ENCODE measurements at regions not wholly inside any gene's neighbourhood (a gene's known extent, or its start where the extent isn't known, plus 50 kb on each side); places are given as distances from the start of the nearest gene placed in this dataset.

- H3K9ac ChIP-seq: no peak overlapping the region
- no peaks in the 10 kb centered on the region for H3K9me3 ChIP-seq
- peaks cover 5% of the 10 kb centered on the region for H3K4me1 ChIP-seq
- no peaks in the 10 kb centered on the region for H3K27me3 ChIP-seq
- no peaks in the 10 kb centered on the region for H4K20me1 ChIP-seq
- no peak for TF ChIP-seq Cebpa-rat (IDR thresholded peaks at IDR 0.05)
- no peak overlapping the region for H3K4me2 ChIP-seq
- H3K36me3 ChIP-seq: no peaks in the 10 kb centered on the region
- no peak overlapping the region for H3K4me3 ChIP-seq
- no peak overlapping the region for H3K27ac ChIP-seq
Measured at GRCh38 chr1:71157715-71158114, 76.9 kb upstream of the ZRANB2 start.

GRCh38 chr1:71157151-71157550, 76.3 kb upstream of the ZRANB2 start:
- H3K27ac ChIP-seq: no peak overlapping the region
- H3K36me3 ChIP-seq: no peaks in the 10 kb centered on the region
- peaks cover 5% of the 10 kb centered on the region for H3K4me1 ChIP-seq
- H3K9me3 ChIP-seq: no peaks in the 10 kb centered on the region
- no peak for TF ChIP-seq Cebpa-rat (IDR thresholded peaks at IDR 0.05)
- H3K9ac ChIP-seq: no peak overlapping the region
- H3K27me3 ChIP-seq: no peaks in the 10 kb centered on the region
- H3K4me2 ChIP-seq: no peak overlapping the region
- no peak overlapping the region for H3K4me3 ChIP-seq
- H4K20me1 ChIP-seq: no peaks in the 10 kb centered on the region

- no peak for TF ChIP-seq Cebpa-rat (IDR thresholded peaks at IDR 0.05)
- no peak overlapping the region for H3K4me3 ChIP-seq
- no peak overlapping the region for H3K4me2 ChIP-seq
- no peaks in the 10 kb centered on the region for H4K20me1 ChIP-seq
- H3K9ac ChIP-seq: no peak overlapping the region
- H3K4me1 ChIP-seq: peaks cover 5% of the 10 kb centered on the region
- no peaks in the 10 kb centered on the region for H3K27me3 ChIP-seq
- H3K36me3 ChIP-seq: no peaks in the 10 kb centered on the region
- H3K9me3 ChIP-seq: no peaks in the 10 kb centered on the region
- H3K27ac ChIP-seq: no peak overlapping the region
Measured at GRCh38 chr1:71156590-71156989, 75.8 kb upstream of the ZRANB2 start.

DNA sequence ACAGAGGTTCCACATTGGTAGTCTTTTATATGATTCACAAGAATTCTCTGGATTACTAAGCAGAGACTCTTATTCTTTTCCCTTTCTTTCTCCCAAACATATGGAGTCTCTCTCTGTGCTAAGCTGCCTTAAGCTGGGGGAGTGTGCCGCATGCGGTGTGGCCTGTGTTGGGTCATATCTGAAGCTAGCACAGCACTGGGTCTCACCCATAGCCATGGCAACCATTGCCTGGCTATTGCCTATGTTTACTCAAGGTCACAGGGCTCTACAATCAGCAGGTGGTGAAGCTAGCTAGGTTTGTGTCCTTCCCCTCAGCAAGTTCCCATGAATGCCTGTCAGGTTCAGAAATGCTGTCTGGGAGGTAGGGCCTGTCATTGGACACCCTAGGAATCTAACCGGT, 73.6 kb upstream of the ZRANB2 start:
- no peak overlapping the region for H3K9ac ChIP-seq
- no peaks in the 10 kb centered on the region for H3K27me3 ChIP-seq
- no peak overlapping the region for H3K4me2 ChIP-seq
- no peaks in the 10 kb centered on the region for H3K9me3 ChIP-seq
- H3K4me1 ChIP-seq: no peaks in the 10 kb centered on the region
- H4K20me1 ChIP-seq: no peaks in the 10 kb centered on the region
- no peak overlapping the region for H3K4me3 ChIP-seq
- H3K27ac ChIP-seq: no peak overlapping the region
- H3K36me3 ChIP-seq: no peaks in the 10 kb centered on the region
- TF ChIP-seq Cebpa-rat (IDR thresholded peaks at IDR 0.05): no peak

DNA sequence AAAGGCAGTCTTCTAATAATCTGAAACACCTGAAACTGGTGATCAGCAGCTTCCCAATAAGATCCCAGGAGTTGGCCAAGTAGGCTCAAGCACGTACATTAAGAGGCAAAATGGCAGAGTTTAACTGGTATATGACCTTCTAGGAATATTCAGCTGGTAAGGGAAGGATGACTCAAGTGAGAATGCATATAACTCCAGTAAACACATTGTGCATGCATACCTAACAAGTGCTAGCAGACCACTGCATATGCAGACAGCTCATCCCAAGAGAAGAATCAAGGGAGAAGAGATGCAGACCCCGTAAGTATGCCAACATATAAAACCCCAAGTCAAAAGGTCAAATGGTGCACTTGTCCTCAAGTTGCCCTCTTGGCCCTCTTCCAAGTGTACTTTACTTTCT, 73.0 kb upstream of the ZRANB2 start:
- no peaks in the 10 kb centered on the region for H3K9me3 ChIP-seq
- no peak overlapping the region for H3K4me3 ChIP-seq
- H4K20me1 ChIP-seq: no peaks in the 10 kb centered on the region
- no peak for TF ChIP-seq Cebpa-rat (IDR thresholded peaks at IDR 0.05)
- no peak overlapping the region for H3K4me2 ChIP-seq
- H3K4me1 ChIP-seq: no peaks in the 10 kb centered on the region
- no peaks in the 10 kb centered on the region for H3K27me3 ChIP-seq
- H3K27ac ChIP-seq: no peak overlapping the region
- no peaks in the 10 kb centered on the region for H3K36me3 ChIP-seq
- H3K9ac ChIP-seq: no peak overlapping the region

DNA sequence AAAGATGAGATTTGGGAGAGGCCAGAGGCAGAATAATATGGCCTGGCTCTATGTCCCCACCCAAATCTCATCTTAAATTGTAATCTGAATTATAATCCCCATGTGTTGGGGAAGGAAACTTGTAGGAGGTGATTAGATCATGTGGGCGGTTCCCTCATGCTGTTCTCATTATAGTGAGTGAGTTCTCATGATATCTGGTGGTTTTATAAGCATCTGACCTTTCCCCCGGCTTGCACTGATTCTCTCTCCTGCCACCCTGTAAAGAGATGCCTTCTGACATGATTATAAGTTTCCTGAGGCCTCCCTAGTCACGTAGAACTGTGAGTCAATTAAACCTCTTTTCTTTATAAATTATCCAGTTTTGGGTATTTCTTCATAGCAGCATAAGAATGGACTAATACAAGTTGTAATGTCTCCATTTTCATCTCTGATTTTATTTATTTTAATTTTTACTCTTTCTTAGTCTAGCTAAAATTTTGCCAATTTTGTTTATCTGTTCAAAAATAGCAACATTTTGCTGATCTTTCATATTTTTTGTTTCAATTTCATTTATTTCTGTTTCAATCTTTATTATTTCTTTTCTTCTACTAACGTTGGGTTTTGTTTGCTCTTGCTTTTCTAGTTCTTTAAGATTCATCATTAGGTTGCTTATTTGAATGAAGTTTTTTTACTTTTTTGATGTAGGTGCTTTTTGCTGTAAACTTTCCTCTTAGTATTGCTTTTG, 67.0 kb upstream of the ZRANB2 start:
- TF ChIP-seq Cebpa-rat (IDR thresholded peaks at IDR 0.05): no peak
- no peak overlapping the region for H3K9ac ChIP-seq
- no peak overlapping the region for H3K27ac ChIP-seq
- no peaks in the 10 kb centered on the region for H3K27me3 ChIP-seq
- H3K4me3 ChIP-seq: no peak overlapping the region
- no peaks in the 10 kb centered on the region for H3K36me3 ChIP-seq
- H3K4me1 ChIP-seq: no peaks in the 10 kb centered on the region
- H3K9me3 ChIP-seq: no peaks in the 10 kb centered on the region
- H4K20me1 ChIP-seq: no peaks in the 10 kb centered on the region
- no peak overlapping the region for H3K4me2 ChIP-seq

DNA sequence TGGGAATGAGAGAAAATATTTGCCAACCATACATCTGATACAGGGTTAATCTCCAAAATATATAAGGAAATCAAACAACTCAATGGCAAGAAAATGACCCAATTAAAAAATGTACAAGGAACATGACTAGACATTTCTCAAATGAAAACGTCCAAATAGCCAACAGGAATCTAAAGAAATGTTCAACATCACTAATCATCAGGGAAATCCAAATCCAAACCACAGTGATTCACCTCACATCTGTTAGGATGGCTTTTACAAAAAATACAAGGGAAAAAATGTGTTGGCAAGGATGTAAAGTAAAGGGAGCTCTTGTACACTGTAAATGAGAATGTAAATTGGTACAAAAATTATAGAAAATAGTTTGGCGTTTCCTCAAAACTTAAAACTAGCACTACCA, 54.7 kb upstream of the ZRANB2 start:
- Histone ChIP-seq H3K36me3 (no peaks in the 10 kb centered on the region), H3K4me1 (no peaks in the 10 kb centered on the region), H3K9ac (no peak overlapping the region), H3K4me2 (no peak overlapping the region), H3K27ac (no peak overlapping the region), H3K27me3 (no peaks in the 10 kb centered on the region), H3K9me3 (peaks cover 19% of the 10 kb centered on the region), H4K20me1 (no peaks in the 10 kb centered on the region), H3K4me3 (no peak overlapping the region)
- TF ChIP-seq Cebpa-rat (IDR thresholded peaks at IDR 0.05): no peak
